GM19468 (cell line): ENCODE measurements at regions not wholly inside any gene's neighbourhood (a gene's known extent, or its start where the extent isn't known, plus 50 kb on each side); places are given as distances from the start of the nearest gene placed in this dataset.

ENCODE experiments used
- ATAC-seq: cut with Tn5 transposase; IDR thresholded peaks from one replicate; pipeline ENCODE4 v1.9.1; 2021; ENCODE audit warnings: mild to moderate bottlenecking, moderate library complexity, moderate number of reproducible peaks; ENCODE audit not compliant: unreplicated experiment; ENCODE audit errors: extremely low read depth

DNA sequence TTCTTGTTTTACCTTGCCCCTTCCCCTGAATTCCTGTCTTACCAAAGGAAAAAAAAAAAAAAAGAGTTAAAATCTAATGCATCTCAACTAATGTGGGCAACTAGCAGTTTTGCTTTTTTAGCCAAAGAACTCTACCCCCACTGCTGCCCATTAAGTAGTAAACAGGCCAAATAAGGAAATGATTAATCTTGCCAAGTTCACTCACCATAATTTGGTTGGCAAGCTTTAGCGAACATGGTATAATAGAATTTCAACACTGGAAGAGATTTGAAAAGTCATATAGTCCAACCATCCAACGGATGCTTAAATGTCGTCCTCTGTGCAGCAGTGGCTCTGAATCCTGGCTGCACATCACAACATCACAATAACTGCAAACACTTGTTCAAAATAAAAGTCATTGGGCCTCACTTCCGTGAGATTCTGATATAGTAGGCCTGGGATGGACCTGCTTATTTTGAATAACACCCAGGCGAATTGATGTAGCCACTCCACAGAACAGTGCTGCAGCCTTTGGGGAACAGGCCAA is 142.0 kb upstream of the UBE2E1 start:
- no peak for ATAC-seq

DNA sequence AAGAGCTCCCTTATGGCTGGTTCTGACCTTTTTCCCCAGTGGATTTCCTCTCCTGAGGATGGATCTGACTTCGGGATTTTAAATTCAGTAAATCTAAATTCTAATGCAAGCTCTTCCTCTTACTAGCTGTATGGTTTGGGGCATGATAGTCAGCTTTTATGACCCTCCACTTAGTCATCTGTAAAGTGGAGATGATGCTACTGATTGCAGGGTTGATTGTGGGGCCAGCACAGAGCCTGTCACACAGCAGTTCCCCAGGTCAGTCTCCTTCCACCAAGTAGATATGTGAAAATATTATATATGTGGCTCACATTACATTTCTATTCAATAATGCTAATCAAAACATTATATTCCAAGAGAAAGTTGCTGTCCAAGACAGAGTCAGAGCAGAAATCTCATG is 141.3 kb upstream of the UBE2E1 start:
- no peak for ATAC-seq

DNA sequence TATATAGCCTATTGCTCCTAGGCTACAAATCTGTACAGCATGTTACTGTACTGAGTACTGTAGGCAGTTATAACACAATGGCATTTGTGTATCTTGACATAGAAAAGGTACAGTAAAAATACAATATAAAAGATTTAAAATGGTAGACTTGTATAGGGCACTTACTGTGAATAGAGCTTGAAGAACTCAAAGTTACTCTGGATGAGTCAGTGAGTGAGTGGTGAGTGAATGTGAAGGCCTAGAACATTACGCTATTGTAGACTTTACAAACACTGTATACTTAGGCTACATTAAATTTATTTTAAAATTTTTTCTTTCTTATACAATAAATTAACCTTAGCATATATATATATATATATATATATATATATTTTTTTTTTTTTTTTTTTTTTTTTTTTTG is 140.0 kb upstream of the UBE2E1 start:
- ATAC-seq = no peak

DNA sequence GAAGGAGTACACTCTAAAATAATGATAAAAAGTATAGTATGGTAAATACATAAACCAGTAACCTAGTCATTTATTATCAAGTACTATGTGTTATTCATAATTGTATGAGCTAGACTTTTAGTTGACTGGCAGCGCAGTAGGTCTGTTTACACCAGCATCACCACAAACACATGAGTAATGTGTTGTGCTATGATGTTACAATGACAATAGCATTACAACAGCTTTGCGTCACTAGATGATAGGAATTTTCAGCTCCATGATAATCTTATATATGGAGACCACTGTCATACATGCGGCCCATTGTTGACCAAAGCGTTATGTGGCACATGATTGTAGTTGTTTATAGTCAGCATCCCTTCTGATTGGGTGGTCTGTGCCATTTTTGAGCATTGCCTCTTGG is 138.9 kb upstream of the UBE2E1 start:
- ATAC-seq = no peak

DNA sequence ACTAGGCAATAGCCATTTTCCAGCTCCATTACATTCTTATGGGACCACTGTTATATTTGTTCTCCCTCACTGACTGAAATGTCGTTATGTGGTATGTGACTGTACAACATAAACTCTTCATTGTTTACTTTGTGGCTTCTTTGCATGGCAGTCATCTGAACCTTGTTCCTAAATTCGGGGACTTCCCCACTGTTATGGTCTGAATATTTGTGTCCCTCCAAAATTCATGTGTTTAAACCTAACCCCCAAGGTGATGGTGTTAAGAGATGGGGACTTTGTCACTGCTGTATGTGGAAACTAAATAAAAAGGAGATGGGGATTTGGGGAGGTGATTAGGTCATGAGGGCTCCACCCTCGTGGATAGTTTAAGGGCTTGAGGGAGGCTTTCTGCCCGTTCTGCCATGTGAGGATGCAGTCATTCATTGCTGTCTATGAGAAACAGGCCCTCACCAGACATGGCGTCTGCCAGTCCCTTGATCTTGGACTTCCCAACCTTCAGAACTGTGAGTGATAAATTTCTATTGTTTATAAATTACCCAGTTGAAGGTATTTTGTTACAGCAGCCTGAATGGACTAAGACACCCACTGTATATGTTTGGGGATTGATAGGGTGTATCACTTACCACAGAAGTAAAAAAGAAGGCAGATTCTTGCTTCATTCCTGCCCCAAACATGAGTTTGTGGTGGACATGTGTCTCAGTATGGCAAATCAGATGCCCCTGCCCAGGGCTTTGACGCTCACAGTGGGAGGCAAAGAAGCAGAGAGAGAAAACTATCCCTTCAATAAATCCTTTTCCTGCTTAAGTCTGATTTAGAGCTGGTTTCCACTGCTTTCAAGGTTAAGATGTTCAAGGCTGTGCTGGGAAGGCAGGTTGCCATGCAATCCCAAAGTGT is 138.0 kb upstream of the UBE2E1 start:
- ATAC-seq = no peak

- no peak for ATAC-seq
Measured at GRCh38 chr3:23668430-23668904, 137.3 kb upstream of the UBE2E1 start.

- no peak for ATAC-seq
Measured at GRCh38 chr3:23669541-23670255, 136.1 kb upstream of the UBE2E1 start.

DNA sequence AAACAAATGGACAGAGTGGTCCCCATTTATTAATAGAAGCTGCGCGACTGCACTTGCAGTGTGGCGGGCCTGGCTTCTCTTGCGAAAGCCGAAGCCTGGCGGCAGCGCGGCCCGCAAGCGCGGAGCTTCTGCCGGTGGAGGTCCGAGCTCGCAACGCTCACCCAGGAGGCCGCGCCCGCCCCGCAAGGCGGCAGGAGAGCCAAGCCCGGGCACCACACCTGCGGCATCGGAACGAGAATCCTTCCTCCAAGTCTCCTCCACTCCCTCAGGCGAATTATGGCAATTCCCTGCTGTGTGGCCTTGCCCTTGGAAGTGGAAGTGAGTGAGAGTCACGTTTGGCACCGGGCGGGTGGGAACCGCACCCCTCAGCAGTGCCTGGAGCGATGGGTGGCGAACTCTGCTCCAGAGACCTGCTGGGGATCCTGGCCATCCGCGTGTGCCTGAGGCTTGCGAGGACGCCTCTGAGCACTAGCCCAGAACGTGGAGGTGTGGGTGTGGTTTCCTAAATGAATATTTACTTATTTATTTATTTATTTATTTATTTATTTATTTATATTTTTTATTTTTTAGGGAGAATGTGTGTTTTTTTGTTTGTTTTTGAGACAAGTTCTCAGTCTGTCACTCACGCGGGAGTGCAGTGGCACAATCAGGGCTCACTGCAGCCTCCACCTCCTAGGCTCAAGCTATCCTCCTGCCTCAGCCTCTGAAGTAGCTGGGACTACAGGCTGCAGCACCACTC is 133.7 kb upstream of the UBE2E1 start:
- ATAC-seq = no peak

GRCh38 chr3:23672628-23673027 is 133.1 kb upstream of the UBE2E1 start:
- no peak for ATAC-seq

- ATAC-seq = no peak
Measured at GRCh38 chr3:23675010-23675409, 130.7 kb upstream of the UBE2E1 start.

DNA sequence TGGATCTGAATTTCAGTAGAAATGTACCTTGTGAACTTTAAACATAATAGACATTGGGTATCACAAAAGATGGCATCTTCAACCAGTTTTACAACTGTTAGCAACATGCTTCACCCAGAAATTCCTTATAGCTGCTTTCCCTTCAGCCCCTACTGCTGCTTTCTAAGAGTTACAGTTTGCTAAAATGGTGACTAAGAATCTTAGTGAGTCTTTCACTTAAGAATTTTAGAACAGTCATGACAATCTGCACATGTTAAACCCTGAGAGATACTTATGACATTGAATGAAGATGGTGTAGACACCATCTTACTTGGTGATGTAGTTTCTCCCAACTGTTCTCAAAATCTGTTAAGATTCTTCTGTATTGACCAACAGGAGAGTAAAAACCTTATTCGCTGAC is 129.7 kb upstream of the UBE2E1 start:
- ATAC-seq = no peak

GRCh38 chr3:23682646-23683045 is 123.1 kb upstream of the UBE2E1 start:
- ATAC-seq = peak; percentile 17

DNA sequence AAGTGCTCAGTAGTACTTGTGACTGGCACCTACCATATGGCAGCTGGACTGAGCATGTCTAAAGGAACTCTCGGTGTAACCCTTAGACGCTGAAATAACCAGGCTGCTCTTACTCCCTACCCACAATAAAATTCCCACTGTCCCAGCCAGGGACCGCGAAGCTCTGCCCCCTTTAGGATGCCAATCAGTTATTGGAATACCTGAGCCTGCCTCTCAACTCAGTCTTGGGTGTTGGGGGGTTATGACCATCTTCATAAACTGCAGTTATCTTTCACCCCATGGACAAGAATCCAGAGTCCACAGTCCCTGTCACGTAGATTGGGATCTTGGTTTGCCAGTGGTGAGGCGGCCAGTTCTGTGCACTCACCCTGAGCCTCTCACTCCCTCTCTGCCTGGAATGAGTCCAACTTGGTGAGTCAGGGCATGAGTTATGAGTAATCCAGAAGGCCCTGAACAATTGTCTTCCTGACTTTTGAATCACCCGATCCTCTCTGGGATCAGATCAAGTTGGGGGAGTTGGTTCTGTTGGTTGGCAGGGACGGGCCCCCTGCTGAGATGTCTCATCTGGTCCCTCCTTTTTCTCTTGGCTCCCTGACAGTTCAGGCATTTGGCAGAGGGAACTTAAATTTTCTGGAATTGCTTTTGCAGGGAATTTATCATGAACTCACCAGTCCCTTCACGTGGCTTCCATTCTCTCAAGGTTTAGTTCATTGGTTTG is 120.1 kb upstream of the UBE2E1 start:
- no peak for ATAC-seq

GRCh38 chr3:23686519-23686918 is 119.2 kb upstream of the UBE2E1 start:
- ATAC-seq = no peak

DNA sequence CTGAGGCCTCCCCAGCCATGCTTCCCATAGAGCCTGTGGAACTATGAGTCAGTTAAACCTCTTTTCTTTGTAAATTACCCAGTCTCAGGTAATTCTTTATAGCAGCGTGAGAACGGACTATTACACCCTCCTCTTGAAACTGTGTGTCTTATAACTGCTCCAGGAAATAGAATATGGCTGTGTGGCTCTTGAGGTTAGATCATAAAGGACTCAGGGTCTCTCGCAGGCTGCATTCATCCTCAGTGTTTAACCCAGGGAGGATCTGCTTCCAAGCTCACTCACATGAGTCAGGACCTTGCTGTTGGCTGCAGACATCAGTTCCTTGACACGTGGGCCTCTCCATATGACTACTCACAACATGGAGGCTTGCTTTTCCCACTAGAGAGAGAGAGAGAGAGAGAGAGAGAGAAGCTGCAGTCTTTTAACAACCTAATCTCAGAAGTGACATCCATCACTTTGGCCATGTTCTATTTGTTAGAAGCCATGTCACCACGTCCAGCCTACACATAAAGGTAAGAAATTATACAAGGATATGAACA is 114.3 kb upstream of the UBE2E1 start:
- ATAC-seq = no peak

- no peak for ATAC-seq
Measured at GRCh38 chr3:23696842-23697241, 108.9 kb upstream of the UBE2E1 start.

DNA sequence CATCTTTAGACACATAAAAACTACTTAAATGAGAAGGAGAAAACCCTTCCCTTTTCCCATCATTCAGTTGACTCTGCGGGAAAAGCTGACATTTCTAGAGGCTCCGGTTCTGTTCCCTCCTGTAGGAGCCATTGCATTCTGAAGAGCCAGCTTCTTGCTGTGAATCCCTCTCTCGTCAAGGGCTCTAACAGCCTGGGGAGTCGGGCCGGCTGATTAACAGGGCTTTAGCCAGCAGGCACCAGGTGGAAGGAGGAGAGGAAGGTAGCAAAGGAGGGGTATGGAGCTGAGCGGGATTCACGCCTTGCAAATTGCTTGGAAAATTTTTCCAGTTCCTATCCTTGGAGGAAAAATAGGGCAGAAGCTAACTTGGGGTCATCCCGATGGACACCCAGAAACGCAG is 108.3 kb upstream of the UBE2E1 start:
- ATAC-seq = no peak

GRCh38 chr3:23698652-23699313 is 107.0 kb upstream of the UBE2E1 start:
- no peak for ATAC-seq

- no peak for ATAC-seq
Measured at GRCh38 chr3:23700616-23701015, 105.1 kb upstream of the UBE2E1 start.
